ENCODE measurements at regions not wholly inside any gene's neighbourhood (a gene's known extent, or its start where the extent isn't known, plus 50 kb on each side); places are given as distances from the start of the nearest gene placed in this dataset.

DNA sequence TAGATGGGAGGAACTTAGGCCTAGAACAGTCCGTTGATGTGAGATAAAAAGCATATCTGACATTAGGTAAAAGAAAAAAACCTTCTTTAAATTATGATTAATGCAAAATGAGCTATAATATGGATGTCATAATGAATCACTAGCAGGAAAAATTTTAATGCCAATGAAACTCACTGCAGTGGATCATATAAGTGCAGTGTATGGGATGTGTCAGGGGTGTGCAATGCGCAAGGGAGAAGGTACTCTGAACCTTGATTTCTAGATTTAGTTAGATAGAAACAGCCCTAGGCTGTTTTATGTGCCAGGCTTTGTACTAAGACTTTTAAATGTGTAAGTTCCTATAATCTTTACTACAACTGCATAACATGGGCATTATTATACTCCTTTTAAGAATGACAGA, 50.4 kb upstream of the NXPH2 start:
- no peak for TF ChIP-seq EZH2 (IDR thresholded peaks at IDR 0.05; ENCODE audit: borderline replicate concordance, low read length)
- TF ChIP-seq, protein P1, sequence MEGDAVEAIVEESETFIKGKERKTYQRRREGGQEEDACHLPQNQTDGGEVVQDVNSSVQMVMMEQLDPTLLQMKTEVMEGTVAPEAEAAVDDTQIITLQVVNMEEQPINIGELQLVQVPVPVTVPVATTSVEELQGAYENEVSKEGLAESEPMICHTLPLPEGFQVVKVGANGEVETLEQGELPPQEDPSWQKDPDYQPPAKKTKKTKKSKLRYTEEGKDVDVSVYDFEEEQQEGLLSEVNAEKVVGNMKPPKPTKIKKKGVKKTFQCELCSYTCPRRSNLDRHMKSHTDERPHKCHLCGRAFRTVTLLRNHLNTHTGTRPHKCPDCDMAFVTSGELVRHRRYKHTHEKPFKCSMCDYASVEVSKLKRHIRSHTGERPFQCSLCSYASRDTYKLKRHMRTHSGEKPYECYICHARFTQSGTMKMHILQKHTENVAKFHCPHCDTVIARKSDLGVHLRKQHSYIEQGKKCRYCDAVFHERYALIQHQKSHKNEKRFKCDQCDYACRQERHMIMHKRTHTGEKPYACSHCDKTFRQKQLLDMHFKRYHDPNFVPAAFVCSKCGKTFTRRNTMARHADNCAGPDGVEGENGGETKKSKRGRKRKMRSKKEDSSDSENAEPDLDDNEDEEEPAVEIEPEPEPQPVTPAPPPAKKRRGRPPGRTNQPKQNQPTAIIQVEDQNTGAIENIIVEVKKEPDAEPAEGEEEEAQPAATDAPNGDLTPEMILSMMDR (IDR thresholded peaks at IDR 0.05; ENCODE audit: low read length) = no peak

Measured in OCI-LY1 (cell line).